Psoas muscle (tissue), 7 donors: ENCODE measurements at regions not wholly inside any gene's neighbourhood (a gene's known extent, or its start where the extent isn't known, plus 50 kb on each side); places are given as distances from the start of the nearest gene placed in this dataset.

Source experiments
- ATAC-seq, 4 donors: fragments of 200-7000 bp; cut with Tn5 transposase; one replicate each; pipeline ENCODE4 v1.9.1; 2020; ENCODE audit warnings: moderate library complexity in 3 of 4, mild to moderate bottlenecking in 2 of 4
- DNase-seq, 2 donors: peaks; one replicate each; pipeline ENCODE4 v3.0.0-alpha.2; 2020
- H3K27ac ChIP-seq: fragments of 200-600 bp; one replicate; pipeline ENCODE4 v1.8.0; 2022
- H3K27me3 ChIP-seq, 3 donors: fragments of 200-600 bp in 1 of 3; one replicate each; pipeline versions ENCODE4 v1.6.1 to v1.8.0; 2013 to 2022; ENCODE audit warnings: low read length in 2 of 3, mild to moderate bottlenecking in 2 of 3, moderate library complexity in 1 of 3; ENCODE audit not compliant: insufficient read depth in 3 of 3
- H3K36me3 ChIP-seq, 2 donors: fragments of 200-600 bp in 1 of 2; one replicate each; pipeline versions ENCODE4 v1.6.1 to v1.8.0; 2013 to 2022; ENCODE audit warnings: low read depth in 1 of 2, mild to moderate bottlenecking in 1 of 2, moderate library complexity in 1 of 2; ENCODE audit not compliant: insufficient read depth in 1 of 2
- H3K4me1 ChIP-seq: fragments of 200-600 bp; one replicate; pipeline ENCODE4 v1.8.0; 2022
- H3K4me3 ChIP-seq: fragments of 200-600 bp; one replicate; pipeline ENCODE4 v1.8.0; 2022; ENCODE audit warnings: mild to moderate bottlenecking
- H3K9me3 ChIP-seq: fragments of 200-600 bp; one replicate; pipeline ENCODE4 v1.8.0; 2022
- WGBS, 3 donors: extraction: QIAGEN DNeasy Blood & Tissue Kit; methylation state at CpG; one replicate each; pipeline versions ENCODE4 v1.1.6 to v1.1.7; 2013; 5-methylcytosine and 5-hydroxymethylcytosine counted together
- intact Hi-C, 2 donors: fragments of 100-400 bp; cut with DNase I; formaldehyde crosslinking; loops; one replicate each; pipeline versions ENCODE4 v1.11.0 to v1.14.2; 2022
- TF ChIP-seq, protein P1 (sequence below): fragments of 200-600 bp; IDR thresholded peaks from one replicate; pipeline ENCODE4 v1.8.0; 2022; ENCODE audit warnings: antibody characterized with exemption
- donor health status: healthy with polysubstance abuse.
- donor health status: DM: no; HTN: no; CAD: no; lungs with moderate emphysema.
- donor health status: Bipolar disorder and iron deficiency.
- donor health status: healthy.
- donor health status: DM: yes; HTN: yes; CAD: no.
- donor health status: DM: no; HTN: no; CAD: no.
- donor health status: DM: yes; HTN: yes; CAD: no.

DNA sequence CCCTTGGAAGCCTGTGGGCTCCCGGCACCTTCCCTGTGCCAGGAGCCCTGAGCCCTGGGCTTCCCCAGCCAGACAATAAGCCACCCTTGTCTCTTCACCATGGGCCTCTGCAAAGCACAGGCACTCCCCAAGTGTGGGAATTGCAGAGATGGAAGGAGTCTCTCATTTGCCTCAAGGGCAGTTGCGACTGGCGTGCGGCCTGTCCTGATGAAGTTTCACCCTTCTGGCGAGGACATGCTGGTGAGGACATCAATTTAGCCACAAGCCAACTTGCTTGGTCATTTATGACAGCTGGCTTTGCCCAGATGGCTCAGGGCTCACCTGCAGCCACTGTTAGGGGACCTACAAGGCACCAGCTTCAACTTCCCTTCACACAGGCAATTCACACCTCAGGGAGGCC lies 180.2 kb downstream of the ANAPC1 start:
- ATAC-seq (peak; percentile 66 to 81 (median 74)), DNase-seq (peak; percentile 52 to 83)
- Histone ChIP-seq H3K27me3 (no peaks in the 10 kb centered on the region), H3K4me3 (no peak overlapping the region), H3K4me1 (peaks cover 47% of the 10 kb centered on the region), H3K27ac (peak overlapping the region; percentile 83), H3K9me3 (no peaks in the 10 kb centered on the region), H3K36me3 (no peaks in the 10 kb centered on the region)
- TF ChIP-seq, protein P1, sequence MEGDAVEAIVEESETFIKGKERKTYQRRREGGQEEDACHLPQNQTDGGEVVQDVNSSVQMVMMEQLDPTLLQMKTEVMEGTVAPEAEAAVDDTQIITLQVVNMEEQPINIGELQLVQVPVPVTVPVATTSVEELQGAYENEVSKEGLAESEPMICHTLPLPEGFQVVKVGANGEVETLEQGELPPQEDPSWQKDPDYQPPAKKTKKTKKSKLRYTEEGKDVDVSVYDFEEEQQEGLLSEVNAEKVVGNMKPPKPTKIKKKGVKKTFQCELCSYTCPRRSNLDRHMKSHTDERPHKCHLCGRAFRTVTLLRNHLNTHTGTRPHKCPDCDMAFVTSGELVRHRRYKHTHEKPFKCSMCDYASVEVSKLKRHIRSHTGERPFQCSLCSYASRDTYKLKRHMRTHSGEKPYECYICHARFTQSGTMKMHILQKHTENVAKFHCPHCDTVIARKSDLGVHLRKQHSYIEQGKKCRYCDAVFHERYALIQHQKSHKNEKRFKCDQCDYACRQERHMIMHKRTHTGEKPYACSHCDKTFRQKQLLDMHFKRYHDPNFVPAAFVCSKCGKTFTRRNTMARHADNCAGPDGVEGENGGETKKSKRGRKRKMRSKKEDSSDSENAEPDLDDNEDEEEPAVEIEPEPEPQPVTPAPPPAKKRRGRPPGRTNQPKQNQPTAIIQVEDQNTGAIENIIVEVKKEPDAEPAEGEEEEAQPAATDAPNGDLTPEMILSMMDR = no peak
- 31 to 40% (median 37%) methylated on average over 5 of the region's 5 CpGs for WGBS, 3 donors
- intact Hi-C loops = loop anchor here in 1 of 2 donors (10.0 kb wide), 1 partner anchor 79 kb away; no protein-coding TSS in a partner anchor

DNA sequence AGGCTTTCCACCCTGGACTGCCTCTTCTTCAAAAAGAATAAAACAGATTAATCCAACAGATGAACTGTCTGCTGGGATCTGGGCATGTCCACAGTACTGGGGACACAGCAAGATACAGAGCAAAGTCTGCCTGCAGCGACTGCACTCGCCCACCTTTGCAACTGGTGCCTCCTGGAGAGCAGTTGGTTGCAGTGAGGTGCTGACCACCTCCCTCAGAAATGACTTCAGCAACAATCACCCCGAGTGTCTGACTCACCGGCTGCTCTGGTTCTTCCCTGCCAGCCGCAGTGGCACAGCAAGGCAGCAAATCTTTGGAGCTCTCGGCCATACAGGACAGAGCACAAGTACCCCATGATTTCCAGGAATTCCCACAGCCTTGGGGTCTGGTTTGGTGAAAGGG lies 179.7 kb downstream of the ANAPC1 start:
- Histone ChIP-seq H3K4me1 (peaks cover 47% of the 10 kb centered on the region), H3K27ac (peak overlapping the region; percentile 83), H3K9me3 (no peaks in the 10 kb centered on the region), H3K4me3 (no peak overlapping the region), H3K36me3 (no peaks in the 10 kb centered on the region), H3K27me3 (no peaks in the 10 kb centered on the region)
- 68 to 77% (median 71%) methylated on average over 6 of the region's 6 CpGs for WGBS, 3 donors
- ATAC-seq (peak; percentile 13 to 30 (median 18)), DNase-seq (no peak)
- intact Hi-C loops = loop anchor here in 1 of 2 donors (10.0 kb wide), 1 partner anchor 79 kb away; no protein-coding TSS in a partner anchor
- TF ChIP-seq, protein P1 = no peak

DNA sequence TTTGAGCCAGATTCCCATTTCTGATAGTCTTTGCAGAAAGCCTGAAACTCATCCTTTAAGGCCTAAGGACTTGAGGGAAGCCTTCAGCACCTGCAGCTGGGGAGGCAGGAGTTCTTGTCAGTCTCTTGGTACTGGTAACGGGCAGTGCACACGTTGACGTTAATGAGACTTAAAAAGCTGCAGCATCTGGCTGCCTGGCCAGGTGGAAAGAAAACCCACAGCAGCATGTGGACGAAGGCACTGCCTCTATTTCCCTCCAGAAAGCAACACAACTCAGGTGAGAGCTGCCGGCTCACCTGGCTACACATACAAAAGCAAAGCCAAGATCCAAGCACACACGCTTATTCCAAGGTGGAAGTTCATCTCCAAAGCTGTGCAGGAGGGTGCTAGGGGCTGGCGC lies 178.8 kb downstream of the ANAPC1 start:
- Histone ChIP-seq H3K9me3 (no peaks in the 10 kb centered on the region), H3K27ac (peak overlapping the region; percentile 69), H3K27me3 (no peaks in the 10 kb centered on the region), H3K4me3 (no peak overlapping the region), H3K4me1 (peaks cover 41% of the 10 kb centered on the region), H3K36me3 (no peaks in the 10 kb centered on the region)
- WGBS, 3 donors = 75 to 86% (median 75%) methylated on average over 7 of the region's 7 CpGs
- TF ChIP-seq, protein P1 = no peak
- ATAC-seq (no peak), DNase-seq (no peak)
- intact Hi-C loops = loop anchor here in 1 of 2 donors (10.0 kb wide), 1 partner anchor 80 kb away; no protein-coding TSS in a partner anchor

DNA sequence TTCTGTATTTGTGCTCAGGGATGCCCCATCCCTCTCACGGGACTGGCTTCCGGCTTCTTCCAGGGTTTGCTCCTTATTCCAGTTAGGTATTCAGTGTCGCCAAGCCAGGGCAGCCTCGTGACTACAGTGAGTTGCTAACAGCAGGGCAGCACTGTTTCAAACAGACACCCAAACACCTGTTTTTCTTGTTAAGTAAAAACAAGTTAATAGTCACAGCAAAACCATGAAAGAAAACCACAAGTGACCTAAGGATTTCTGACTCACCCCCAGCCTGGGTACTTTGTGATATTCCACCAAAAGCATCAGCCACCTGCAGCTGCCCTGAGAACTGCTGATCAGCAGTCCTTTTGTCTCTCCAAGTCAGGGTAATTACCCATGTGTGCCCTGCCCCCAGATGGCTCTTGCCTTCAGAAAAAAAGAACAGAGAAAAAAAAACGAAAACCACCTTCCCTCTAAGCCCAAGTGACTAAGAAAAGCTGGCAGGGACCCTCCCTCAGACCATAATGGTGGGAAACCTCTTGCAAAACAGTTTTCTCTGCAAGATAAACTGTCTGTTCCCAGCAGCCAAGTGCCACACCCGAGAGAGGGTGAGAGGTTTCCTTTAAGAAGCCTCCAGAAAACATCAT lies 178.2 kb downstream of the ANAPC1 start:
- 40 to 58% (median 53%) methylated on average over 6 of the region's 6 CpGs for WGBS, 3 donors
- no peaks in the 10 kb centered on the region for H3K27me3 ChIP-seq
- TF ChIP-seq, protein P1 = no peak
- intact Hi-C loops = loop anchor here in 1 of 2 donors (10.0 kb wide), 1 partner anchor 81 kb away; no protein-coding TSS in a partner anchor
- ATAC-seq (peak; percentile 44 to 70 (median 62)), DNase-seq (peak in 1 of 2 donors; percentile 53)
- no peaks in the 10 kb centered on the region for H3K9me3 ChIP-seq
- H3K4me3 ChIP-seq = no peak overlapping the region
- H3K27ac ChIP-seq = peak overlapping the region; percentile 69
- H3K4me1 ChIP-seq = peaks cover 41% of the 10 kb centered on the region
- no peaks in the 10 kb centered on the region for H3K36me3 ChIP-seq
